NAMALWA (cell line): ENCODE measurements at regions not wholly inside any gene's neighbourhood (a gene's known extent, or its start where the extent isn't known, plus 50 kb on each side); places are given as distances from the start of the nearest gene placed in this dataset.

Experiments
- DNase-seq: peaks from one replicate; pipeline ENCODE4 v3.0.0-alpha.2; 2015; ENCODE audit warnings: low spot score

- DNase-seq = no peak
Observed at GRCh38 chr15:36469311-36469966, 110.0 kb upstream of the CDIN1 start.

- DNase-seq = no peak
Observed at GRCh38 chr15:36472672-36473071, 106.8 kb upstream of the CDIN1 start.

GRCh38 chr15:36478561-36478960 lies 100.9 kb upstream of the CDIN1 start:
- DNase-seq = no peak

- no peak for DNase-seq
Observed at GRCh38 chr15:36479200-36479896, 100.1 kb upstream of the CDIN1 start.

- no peak for DNase-seq
Observed at GRCh38 chr15:36481156-36481555, 98.3 kb upstream of the CDIN1 start.

GRCh38 chr15:36483409-36483808 lies 96.0 kb upstream of the CDIN1 start:
- DNase-seq = no peak

GRCh38 chr15:36484038-36484778 lies 95.2 kb upstream of the CDIN1 start:
- DNase-seq = no peak

GRCh38 chr15:36491912-36492311 lies 87.5 kb upstream of the CDIN1 start:
- DNase-seq = no peak

GRCh38 chr15:36495456-36495991 lies 83.9 kb upstream of the CDIN1 start:
- DNase-seq = no peak

- DNase-seq = no peak
Observed at GRCh38 chr15:36497901-36498300, 81.5 kb upstream of the CDIN1 start.

- no peak for DNase-seq
Observed at GRCh38 chr15:36498401-36498800, 81.0 kb upstream of the CDIN1 start.

GRCh38 chr15:36498916-36499315 lies 80.5 kb upstream of the CDIN1 start:
- DNase-seq = no peak

- no peak for DNase-seq
Observed at GRCh38 chr15:36499412-36500389, 79.7 kb upstream of the CDIN1 start.

GRCh38 chr15:36501063-36501678 lies 78.3 kb upstream of the CDIN1 start:
- DNase-seq = peak; percentile 79

- no peak for DNase-seq
Observed at GRCh38 chr15:36502509-36502908, 76.9 kb upstream of the CDIN1 start.

GRCh38 chr15:36506733-36507356 lies 72.6 kb upstream of the CDIN1 start:
- no peak for DNase-seq

- DNase-seq = no peak
Observed at GRCh38 chr15:36507458-36507857, 72.0 kb upstream of the CDIN1 start.

GRCh38 chr15:36511594-36511993 lies 67.8 kb upstream of the CDIN1 start:
- DNase-seq = no peak

GRCh38 chr15:36517758-36518157 lies 61.7 kb upstream of the CDIN1 start:
- no peak for DNase-seq

GRCh38 chr15:36519067-36519466 lies 60.4 kb upstream of the CDIN1 start:
- no peak for DNase-seq

GRCh38 chr15:36525430-36525829 lies 54.0 kb upstream of the CDIN1 start:
- no peak for DNase-seq
